Right lung (tissue), 2 donors: ENCODE measurements at regions not wholly inside any gene's neighbourhood (a gene's known extent, or its start where the extent isn't known, plus 50 kb on each side); places are given as distances from the start of the nearest gene placed in this dataset.
"Not testable (repeated sequence)": the region's sequence is repeated elsewhere in the genome, so short reads cannot be mapped to it uniquely, and the experiment has no call there.

Experiments used
- DNase-seq, 2 donors: peaks; one replicate each; pipeline ENCODE4 v3.0.0-alpha.2; 2013

DNA sequence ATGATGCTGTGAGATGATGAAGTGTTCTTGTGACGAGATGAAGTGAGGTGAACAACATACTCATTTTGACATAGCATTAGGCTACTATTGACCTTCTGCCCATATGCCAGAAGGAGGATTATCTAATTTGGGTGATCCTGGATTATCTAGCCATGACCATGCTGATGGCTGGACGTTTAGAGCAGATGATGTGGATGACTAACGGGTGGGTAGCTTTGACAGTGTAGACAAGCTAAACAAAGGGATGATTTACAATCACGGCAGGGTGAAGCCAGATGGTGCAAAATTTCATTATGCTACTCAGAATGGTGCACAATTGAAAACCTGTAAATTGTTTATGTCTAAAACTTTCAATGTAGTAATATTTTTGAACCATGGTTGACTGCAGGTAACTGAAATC, 2403.4 kb upstream of the ACO1 start:
- no peak for DNase-seq

GRCh38 chr9:29999645-30000044, 2384.8 kb upstream of the ACO1 start:
- no peak for DNase-seq

DNA sequence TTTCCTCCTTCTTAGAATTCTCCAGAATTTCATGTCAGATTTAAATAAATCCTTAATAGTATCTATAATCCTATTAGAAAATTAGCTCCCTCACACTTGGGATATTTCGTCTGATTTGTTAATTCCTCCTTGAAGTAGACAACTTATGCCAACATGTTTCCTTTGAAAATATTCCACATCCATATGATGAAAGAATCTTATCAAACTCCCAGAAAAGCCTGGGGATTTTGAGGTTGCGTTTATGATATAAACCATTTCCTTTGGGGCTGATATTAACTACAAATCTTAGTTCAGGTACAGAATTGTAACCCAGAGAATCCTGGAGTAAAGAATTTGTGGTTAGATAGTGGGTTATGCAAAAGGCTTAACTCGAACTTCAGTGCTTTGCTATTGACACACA, 2373.8 kb upstream of the ACO1 start:
- no peak for DNase-seq

DNA sequence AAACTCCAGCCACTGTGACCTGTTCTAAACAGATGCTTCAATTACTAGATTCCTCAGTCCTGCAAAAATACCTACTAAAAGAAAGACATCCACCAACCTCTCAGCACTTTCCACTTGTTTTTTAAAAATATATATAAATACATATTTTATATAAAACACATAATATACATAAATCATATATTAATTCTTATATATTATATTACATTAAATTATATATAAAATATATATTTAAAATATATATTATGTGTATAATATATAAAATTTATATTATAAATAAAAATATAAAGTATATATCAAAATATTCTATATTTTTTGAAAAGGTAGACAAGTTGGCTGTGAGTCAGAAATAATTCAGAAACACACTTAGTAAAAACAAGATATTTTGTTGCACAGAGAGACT, 2371.8 kb upstream of the ACO1 start:
- no peak for DNase-seq

DNA sequence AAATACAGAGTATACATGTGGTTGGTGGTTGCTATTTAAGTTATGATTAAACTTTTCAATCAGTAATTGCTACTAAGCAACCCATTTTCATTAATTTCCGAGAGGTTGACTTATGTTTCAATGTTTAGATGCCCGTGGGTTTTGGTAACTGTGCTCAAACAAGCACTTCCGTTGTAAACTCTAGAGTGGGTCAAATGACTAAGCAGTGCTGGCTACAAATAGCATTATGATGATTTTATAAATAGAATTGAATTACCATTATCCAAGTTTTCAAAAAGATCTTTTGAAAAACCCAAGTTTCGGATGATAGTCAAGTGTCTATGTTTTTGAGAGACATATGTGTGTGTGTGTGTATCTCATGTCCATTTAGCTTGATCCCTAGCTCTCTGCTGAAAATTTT, 2369.4 kb upstream of the ACO1 start:
- DNase-seq: no peak

DNA sequence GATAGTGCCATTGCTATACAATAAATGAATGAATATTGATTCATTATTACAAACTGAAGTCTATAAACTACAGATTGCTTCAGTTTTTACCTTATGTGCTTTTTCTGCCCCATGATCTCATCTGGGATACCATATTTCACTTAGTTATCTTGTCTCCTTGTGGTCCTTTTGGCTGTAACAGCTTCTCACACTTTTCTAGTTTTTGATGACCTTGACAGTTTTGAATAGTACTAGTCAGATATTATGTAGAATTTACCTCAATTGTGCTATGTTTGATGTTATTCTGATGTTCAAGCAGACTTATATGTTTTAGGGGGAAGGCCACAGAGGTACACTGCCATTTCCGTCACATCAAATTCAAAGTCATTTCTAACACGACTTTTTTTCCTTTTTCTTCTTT, 2364.3 kb upstream of the ACO1 start:
- DNase-seq: no peak

DNA sequence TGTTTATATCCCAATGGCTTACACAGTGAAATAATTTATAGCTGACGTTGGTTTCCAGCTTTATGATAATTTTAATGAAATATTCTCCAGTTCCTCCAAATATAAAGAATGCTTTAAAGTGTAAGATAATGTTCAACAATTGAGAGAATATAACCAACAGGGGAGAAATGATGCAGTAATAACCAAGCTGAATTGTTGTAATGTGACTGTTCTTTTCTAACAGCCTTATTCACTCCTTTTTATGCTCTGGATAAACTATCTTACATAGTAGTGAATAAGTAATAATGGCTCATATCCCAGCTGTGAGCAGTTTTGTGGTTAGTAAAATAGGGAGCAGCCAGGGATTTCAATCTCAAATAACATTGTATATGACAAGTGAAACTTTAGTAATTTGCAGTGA, 2348.7 kb upstream of the ACO1 start:
- DNase-seq: no peak

DNA sequence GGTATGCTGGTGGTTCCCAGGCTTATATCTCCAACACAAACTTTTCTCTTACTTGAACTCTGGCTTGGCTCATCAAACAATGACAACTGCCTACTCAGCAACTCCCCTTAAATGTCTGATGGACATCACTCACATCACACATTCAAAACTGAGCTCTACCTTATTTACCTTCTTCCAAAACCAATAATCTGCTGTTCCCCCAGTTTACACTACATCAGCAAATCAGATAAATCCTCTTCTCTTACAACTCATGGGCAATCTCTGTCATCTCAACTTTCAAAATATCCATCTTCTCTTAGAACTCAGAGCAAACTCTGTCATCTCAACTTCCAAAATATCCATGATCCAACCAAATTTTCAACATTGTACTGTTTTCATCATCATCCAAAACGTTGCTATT, 2347.9 kb upstream of the ACO1 start:
- no peak for DNase-seq

DNA sequence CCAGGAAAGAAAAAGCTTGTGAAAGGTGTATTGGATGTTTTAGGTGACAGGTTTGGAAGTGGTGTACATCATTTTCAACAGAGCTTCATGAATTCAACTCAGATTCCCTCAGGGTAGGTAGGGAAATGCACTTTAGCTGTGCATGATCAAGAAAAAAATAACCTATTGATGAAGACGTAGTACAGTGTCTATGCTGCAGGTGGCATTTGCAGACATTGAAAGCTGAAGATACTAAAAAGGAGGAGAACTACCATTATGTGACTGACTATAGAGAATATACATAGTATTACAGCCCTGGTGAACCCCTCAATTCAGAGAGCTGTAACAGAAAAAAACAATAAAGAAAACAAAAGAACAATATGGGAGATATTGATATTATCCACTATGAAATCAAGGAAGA, 2344.7 kb upstream of the ACO1 start:
- DNase-seq: no peak

- DNase-seq: no peak
Measured at GRCh38 chr9:30048396-30048795, 2336.0 kb upstream of the ACO1 start.

DNA sequence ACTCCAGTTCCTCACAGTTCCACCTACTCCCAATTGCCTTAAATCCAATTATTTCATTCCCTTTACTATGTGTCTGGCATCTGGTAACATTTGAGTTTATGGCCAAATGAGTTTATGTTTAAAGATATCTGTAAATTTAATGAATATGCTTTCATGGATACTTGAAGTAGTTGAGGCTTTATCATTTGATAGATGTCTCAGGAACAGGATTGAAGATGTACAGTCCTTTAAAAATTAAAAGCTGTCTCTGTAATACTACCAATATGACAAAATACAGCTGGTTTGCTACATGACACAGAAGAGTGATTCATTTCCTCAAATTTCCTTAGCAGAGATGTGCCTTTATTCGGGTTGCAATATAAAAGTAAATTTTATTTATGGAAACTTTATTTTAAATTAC, 2326.0 kb upstream of the ACO1 start:
- DNase-seq: no peak

GRCh38 chr9:30060976-30061375, 2323.5 kb upstream of the ACO1 start:
- DNase-seq: no peak

- no peak for DNase-seq
Measured at GRCh38 chr9:30065888-30066287, 2318.6 kb upstream of the ACO1 start.

DNA sequence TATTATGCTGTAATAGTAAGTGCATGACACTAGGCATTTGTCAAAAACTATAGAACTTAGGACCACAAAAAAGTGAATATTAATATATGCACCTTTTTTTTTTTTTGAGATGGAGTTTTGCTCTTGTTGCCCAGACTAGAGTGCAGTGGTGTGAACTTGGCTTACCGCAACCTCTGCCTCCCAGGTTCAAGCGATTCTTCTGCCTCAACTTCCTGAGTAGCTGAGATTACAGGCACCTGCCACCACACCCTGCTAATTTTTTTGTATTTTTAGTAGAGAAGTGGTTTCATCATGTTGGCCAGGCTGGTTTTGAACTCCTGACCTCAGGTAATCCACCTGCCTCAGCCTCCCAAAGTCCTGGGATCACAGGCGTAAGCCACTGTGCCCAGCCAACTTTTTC, 2315.2 kb upstream of the ACO1 start:
- not testable (repeated sequence) for DNase-seq

DNA sequence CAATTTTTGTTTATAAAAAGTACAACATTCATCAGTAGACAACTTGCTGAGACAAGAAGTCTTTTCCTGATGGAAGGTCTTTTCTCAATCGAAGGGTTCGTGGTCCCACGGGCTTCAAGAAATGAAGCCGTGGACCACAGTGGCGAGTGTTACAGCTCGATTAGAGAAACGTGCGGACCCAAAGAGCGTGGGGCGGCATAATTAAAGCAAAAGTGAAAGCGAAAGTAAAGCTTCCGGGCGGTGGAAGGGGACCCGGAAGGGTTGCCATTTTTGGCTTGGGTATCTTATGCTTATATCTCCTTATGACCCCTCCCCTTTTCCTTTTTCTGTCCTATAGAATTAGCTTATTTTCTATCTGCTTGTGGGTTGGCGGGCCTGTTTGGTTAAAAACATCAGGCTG, 2309.4 kb upstream of the ACO1 start:
- DNase-seq: no peak

- DNase-seq: no peak
Measured at GRCh38 chr9:30075451-30076199, 2308.8 kb upstream of the ACO1 start.

GRCh38 chr9:30078195-30078594, 2306.2 kb upstream of the ACO1 start:
- no peak for DNase-seq

DNA sequence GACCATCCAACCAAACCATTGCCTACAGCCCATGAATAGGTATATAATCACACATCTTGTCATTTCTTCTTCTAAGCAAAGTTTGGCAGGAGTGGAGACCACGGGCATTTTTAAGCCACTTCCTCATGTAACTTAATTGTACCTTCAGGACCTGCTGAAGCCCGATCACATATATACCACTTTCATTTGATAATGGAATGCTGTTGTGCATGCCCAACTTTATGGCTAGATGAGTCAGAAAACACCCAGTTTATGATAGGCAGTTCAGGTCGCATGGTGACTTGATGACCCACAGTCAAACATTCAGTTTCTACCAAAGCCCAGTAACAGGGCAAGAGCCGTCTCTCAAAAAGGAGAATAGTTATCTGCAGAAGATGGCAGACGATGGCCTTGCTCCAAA, 2295.0 kb upstream of the ACO1 start:
- DNase-seq: no peak

DNA sequence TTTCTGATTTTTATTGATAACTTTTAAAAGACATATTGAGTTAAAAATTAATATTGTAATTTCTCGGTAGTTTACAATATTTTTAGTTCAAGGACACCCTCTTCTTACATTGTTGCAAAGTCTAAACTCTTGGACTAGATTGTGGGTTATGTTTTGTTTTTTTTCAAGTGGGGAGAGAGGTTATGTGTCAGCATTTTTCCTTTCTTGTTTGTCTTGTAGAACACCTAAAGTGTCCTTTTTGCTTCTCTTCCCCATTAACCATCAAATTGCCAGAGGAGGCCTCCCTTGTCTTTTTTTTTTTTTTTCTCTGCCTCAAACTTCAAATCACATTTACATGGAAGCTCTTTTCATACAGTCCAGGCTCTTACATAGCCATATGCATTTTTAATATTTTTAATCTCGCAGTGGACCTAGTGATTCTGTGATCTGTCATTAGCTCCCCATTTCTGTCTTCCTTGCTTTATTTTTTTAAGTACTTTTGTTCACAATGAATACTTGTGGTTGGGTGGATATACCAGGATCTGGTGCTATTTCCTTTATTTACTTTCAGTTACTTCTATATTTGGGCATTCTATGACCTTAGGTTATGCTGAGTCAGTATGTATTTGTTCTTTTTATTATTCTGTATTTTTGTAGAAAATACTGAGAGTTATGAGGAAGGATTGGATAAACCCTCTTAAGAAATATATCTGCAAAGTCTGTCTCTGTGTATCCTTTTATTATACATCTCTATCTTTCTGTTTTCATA, 2280.6 kb upstream of the ACO1 start:
- DNase-seq: no peak

- DNase-seq: not testable (repeated sequence)
Measured at GRCh38 chr9:30107134-30107533, 2277.3 kb upstream of the ACO1 start.

DNA sequence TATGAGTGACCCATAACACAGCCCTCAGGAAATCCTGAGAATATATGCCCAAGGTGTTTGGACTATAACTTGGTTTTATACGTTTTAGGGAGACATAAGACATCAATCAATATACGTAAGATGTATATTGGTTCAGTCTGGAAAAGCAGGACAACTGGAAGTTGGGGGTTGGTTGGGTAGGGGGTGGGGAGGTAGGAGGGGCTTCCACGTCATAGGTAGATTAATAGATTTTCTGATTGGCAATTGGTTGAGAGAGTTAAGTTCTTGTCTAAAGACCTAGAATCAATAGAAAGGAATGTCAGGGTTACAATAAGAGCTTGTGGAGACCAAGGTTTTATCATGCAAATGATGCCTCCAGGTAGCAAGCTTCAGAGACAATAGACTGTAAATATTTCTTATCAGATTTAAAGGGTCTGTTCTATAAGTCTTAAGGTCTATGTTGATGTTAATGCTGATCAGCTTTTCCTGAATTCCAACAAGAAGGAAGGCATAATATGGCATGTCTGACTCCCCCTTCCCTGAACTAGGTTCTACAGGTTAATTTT, 2267.7 kb upstream of the ACO1 start:
- DNase-seq: no peak

GRCh38 chr9:30120666-30121065, 2263.8 kb upstream of the ACO1 start:
- DNase-seq: no peak

- DNase-seq: no peak
Measured at GRCh38 chr9:30121611-30122010, 2262.8 kb upstream of the ACO1 start.
